ENCODE measurements at regions not wholly inside any gene's neighbourhood (a gene's known extent, or its start where the extent isn't known, plus 50 kb on each side); places are given as distances from the start of the nearest gene placed in this dataset.

GRCh38 chr15:85847031-85847430, 52.3 kb upstream of the KLHL25 start:
- DNase-seq (ENCODE audit: insufficient read length, low spot score) (no peak), FAIRE-seq (no peak)

GRCh38 chr15:85849946-85850345, 55.2 kb upstream of the KLHL25 start:
- no peak for DNase-seq (ENCODE audit: insufficient read length, low spot score)
- no peak for FAIRE-seq

GRCh38 chr15:85852969-85853368, 58.2 kb upstream of the KLHL25 start:
- DNase-seq (ENCODE audit: insufficient read length, low spot score), result no peak
- FAIRE-seq, result no peak

GRCh38 chr15:85854345-85855097, 59.8 kb upstream of the KLHL25 start:
- FAIRE-seq (peak; percentile 88), DNase-seq (ENCODE audit: insufficient read length, low spot score) (peak; percentile 56)

GRCh38 chr15:85858586-85859375, 64.1 kb upstream of the KLHL25 start:
- DNase-seq (ENCODE audit: insufficient read length, low spot score), result peak; percentile 71
- peak; percentile 73 for FAIRE-seq

- FAIRE-seq (no peak), DNase-seq (ENCODE audit: insufficient read length, low spot score) (no peak)
These were observed 64.9 kb upstream of the KLHL25 start for GRCh38 chr15:85859671-85860070.

GRCh38 chr15:85860394-85861161, 65.9 kb upstream of the KLHL25 start:
- no peak for DNase-seq (ENCODE audit: insufficient read length, low spot score)
- FAIRE-seq, result no peak

- DNase-seq (ENCODE audit: insufficient read length, low spot score), result peak; percentile 12
- peak; percentile 72 for FAIRE-seq
These were observed 70.5 kb upstream of the KLHL25 start for GRCh38 chr15:85865070-85865684.

GRCh38 chr15:85867250-85867649, 72.5 kb upstream of the KLHL25 start:
- FAIRE-seq (no peak), DNase-seq (ENCODE audit: insufficient read length, low spot score) (no peak)

- DNase-seq (ENCODE audit: insufficient read length, low spot score), result no peak
- FAIRE-seq, result no peak
These were observed 74.4 kb upstream of the KLHL25 start for GRCh38 chr15:85869124-85869523.

- DNase-seq (ENCODE audit: insufficient read length, low spot score), result no peak
- FAIRE-seq, result no peak
These were observed 75.7 kb upstream of the KLHL25 start for GRCh38 chr15:85870216-85871014.

GRCh38 chr15:85871545-85871944, 76.8 kb upstream of the KLHL25 start:
- DNase-seq (ENCODE audit: insufficient read length, low spot score) (no peak), FAIRE-seq (no peak)

- no peak for FAIRE-seq
- DNase-seq (ENCODE audit: insufficient read length, low spot score), result no peak
These were observed 77.4 kb upstream of the KLHL25 start for GRCh38 chr15:85872125-85872524.

GRCh38 chr15:85874236-85874635, 79.5 kb upstream of the KLHL25 start:
- DNase-seq (ENCODE audit: insufficient read length, low spot score), result no peak

GRCh38 chr15:85875756-85876155, 81.0 kb upstream of the KLHL25 start:
- DNase-seq (ENCODE audit: insufficient read length, low spot score) (no peak), FAIRE-seq (no peak)

More at GRCh38 chr15:85874236-85874635, 79.5 kb upstream of the KLHL25 start:
- FAIRE-seq, result no peak

- DNase-seq (ENCODE audit: insufficient read length, low spot score) (no peak), FAIRE-seq (no peak)
These were observed 84.1 kb upstream of the KLHL25 start for GRCh38 chr15:85878828-85879225.

- FAIRE-seq, result no peak
- DNase-seq (ENCODE audit: insufficient read length, low spot score), result no peak
These were observed 84.8 kb upstream of the KLHL25 start for GRCh38 chr15:85879334-85880163.

- no peak for FAIRE-seq
These were observed 85.9 kb upstream of the KLHL25 start for GRCh38 chr15:85880501-85881190.

More at GRCh38 chr15:85880501-85881190, 85.9 kb upstream of the KLHL25 start:
- no peak for DNase-seq (ENCODE audit: insufficient read length, low spot score)
